GM19043 (cell line): ENCODE measurements at regions not wholly inside any gene's neighbourhood (a gene's known extent, or its start where the extent isn't known, plus 50 kb on each side); places are given as distances from the start of the nearest gene placed in this dataset.
A peak's percentile ranks its signal among the peaks of the same experiment; 100 is the strongest.
"Not testable (repeated sequence)": the region's sequence is repeated elsewhere in the genome, so short reads cannot be mapped to it uniquely, and the experiment has no call there.

Experiments
- ATAC-seq: cut with Tn5 transposase; IDR thresholded peaks from one replicate; pipeline ENCODE4 v1.9.1; 2021; ENCODE audit warnings: low read depth; ENCODE audit not compliant: unreplicated experiment

DNA sequence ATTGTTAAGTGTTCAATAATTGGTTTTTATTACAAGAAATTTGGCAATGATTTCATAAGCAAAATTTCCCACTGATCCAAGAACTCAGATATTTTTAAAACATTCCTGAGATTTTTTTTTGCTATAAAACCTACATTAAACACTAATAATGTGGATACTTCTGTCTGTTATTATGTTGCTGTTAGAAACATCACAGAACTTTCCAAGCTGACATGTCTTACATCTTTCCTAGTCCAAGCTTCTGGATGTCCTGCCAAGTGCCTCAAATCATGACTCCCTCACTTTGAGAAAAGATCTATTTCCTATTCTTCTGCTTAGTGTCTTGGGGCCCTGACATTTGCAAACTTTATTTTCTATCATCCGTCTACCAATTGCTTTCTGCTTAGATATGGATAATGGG is 110.8 kb downstream of the RFPL4B start:
- no peak for ATAC-seq

GRCh38 chr6:112459758-112460304 is 112.7 kb downstream of the RFPL4B start:
- ATAC-seq: no peak

GRCh38 chr6:112464901-112465665 is 118.0 kb downstream of the RFPL4B start:
- ATAC-seq: no peak

- peak; percentile 70 for ATAC-seq
Observed at GRCh38 chr6:112466373-112467151, 119.4 kb downstream of the RFPL4B start.

DNA sequence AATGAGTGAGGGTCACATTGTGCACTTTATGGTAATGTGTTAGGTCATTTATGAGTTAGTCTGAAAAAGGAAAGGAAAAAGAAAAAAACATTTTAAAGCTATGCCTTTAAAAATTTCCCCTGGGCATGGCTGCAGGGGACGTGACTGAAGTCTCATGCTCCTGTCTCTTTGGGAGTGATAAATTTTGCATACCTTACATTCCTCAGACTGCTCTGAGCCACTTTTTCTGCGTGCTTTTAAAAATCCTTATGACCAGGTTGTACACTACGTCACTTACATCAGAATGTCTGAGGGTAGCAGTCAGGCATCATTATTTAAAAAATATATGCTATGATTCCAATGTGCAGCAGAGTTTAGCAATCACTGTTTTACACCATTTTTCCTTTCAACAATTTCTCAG is 121.2 kb downstream of the RFPL4B start:
- no peak for ATAC-seq

- ATAC-seq: no peak
Observed at GRCh38 chr6:112469306-112469705, 122.2 kb downstream of the RFPL4B start.

GRCh38 chr6:112470376-112470775 is 123.2 kb downstream of the RFPL4B start:
- no peak for ATAC-seq

DNA sequence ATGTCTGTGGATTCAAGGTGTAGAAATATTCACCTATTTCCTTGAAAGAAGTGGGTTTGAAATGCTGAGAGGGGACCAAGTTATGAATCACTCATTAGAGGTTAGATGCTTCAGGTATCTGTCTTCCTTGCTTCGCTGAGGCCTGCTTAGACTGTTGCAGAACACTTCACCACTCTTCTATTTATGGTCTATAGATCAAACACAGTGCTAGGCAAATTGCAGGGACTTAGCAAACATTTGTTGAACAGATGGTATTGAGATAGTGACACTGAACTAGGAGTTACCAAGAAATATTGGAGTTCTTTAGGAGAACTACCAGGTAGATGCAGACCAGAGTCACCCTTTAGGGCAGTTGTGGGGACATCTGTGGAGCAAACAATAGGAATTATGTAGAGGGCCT is 123.8 kb downstream of the RFPL4B start:
- ATAC-seq: no peak

GRCh38 chr6:112475083-112475482 is 128.0 kb downstream of the RFPL4B start:
- ATAC-seq: no peak

GRCh38 chr6:112477125-112477524 is 130.0 kb downstream of the RFPL4B start:
- ATAC-seq: no peak

GRCh38 chr6:112478036-112478435 is 130.9 kb downstream of the RFPL4B start:
- ATAC-seq: no peak

DNA sequence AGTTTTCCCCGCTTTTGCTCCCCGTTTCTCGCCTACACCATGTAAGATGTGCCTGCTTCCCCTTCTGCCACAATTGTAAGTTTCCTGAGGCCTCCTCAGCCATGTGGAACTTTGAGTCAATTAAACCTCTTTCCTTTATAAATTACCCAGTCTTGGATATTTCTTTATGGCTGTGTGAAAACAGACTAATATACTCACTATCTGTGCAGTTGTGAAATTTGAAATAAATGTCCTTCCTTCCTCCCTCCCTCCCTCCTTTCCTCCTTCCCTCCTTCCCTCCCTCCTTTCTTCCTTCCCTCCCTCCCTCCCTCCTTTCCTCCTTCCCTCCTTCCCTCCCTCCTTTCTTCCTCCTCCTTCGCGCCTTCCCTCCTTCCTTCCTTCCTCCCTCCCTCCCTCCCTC is 132.8 kb downstream of the RFPL4B start:
- not testable (repeated sequence) for ATAC-seq

- no peak for ATAC-seq
Observed at GRCh38 chr6:112480553-112480952, 133.4 kb downstream of the RFPL4B start.

DNA sequence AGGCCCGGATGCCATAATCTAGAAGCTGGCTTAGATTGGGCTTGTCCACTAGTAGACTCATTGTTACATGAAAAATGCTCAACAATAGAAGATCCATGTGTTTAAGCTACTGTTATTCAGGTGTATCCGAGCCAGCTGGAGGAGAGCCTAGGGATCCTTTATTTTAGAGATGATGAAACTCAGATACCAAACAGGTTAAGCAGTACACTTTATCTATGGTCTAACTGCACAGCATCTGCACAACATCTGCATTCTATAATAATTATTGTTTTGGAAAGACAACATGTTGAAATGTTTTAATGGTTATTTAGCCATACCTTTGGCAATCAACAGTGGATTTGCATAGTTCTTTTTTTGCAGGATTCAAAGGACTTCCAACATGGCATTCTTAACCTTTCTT is 134.1 kb downstream of the RFPL4B start:
- no peak for ATAC-seq

DNA sequence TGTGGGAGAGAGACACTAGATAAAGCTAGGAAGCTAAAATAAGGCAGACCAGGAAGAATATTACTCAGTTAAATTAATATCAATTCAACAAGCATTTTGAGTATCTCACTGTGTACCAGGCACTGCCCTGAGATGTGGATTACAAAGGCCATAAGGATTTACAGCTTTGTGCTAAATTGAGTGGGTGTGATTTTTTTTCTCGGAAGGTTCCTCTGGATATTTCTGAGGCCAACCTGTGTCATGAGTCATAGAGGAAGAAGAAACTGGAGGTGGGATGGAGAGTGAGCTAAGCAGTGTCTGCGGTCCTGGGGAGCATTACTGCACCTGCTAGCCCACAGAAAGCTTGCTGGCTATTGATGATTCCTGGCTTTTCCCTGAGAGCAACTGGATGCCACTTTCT is 135.2 kb downstream of the RFPL4B start:
- no peak for ATAC-seq

GRCh38 chr6:112485120-112485826 is 138.1 kb downstream of the RFPL4B start:
- no peak for ATAC-seq

- no peak for ATAC-seq
Observed at GRCh38 chr6:112485827-112486212, 138.7 kb downstream of the RFPL4B start.

GRCh38 chr6:112486454-112486853 is 139.3 kb downstream of the RFPL4B start:
- no peak for ATAC-seq

DNA sequence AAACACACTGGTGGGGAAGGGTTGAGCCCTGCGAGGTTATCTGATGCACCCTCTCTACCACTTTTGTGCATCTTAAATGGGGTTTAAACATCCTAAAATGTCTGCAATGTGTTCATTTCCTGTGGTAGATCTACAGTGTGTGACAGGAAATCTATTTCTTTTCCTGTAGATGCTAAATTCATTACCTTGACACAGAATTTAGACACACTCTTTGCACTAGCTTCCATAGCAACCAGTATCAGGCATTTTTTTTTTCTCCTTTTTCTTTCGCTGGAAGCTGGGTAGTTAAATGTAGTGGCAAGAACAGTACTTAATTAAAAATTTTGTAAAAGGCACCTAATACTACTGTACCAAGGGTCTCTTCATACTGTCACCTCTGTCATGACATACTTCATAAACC is 141.1 kb downstream of the RFPL4B start:
- no peak for ATAC-seq

DNA sequence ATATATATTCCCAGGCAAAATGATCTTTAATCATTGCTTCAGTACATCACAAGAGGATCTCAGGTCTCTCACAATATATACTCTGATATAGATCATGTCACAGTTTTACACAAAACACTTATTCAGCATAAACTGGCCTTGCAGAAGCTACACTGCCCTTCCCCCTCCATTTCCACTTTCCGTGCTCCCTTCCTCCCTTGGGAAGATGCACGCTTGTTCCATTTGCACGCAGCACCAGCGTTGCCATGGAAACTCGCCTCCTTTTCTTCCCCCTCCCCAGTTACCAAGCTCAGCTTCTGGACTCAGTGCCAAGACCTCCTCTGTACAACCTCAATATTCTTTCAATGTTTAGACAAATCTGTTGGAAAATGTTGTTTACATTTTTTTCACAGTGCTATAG is 154.6 kb downstream of the RFPL4B start:
- ATAC-seq: no peak
